D721Med (cell line): ENCODE measurements at regions not wholly inside any gene's neighbourhood (a gene's known extent, or its start where the extent isn't known, plus 50 kb on each side); places are given as distances from the start of the nearest gene placed in this dataset.

ENCODE experiments used
- DNase-seq: peaks from one replicate; pipeline ENCODE4 v3.0.0; 2011; ENCODE audit warnings: low spot score; ENCODE audit not compliant: insufficient read length
- FAIRE-seq: peaks from 2 replicates; lab custom pipeline; 2011; peaks lifted over from hg19 to GRCh38; lab: Jason Lieb, UNC
- CTCF ChIP-seq: IDR thresholded peaks from 2 replicates; pipeline ENCODE4 v1.5.1; 2012; ENCODE audit warnings: mild to moderate bottlenecking, control low read depth; ENCODE audit not compliant: insufficient read depth; ENCODE audit errors: missing control alignments

DNA sequence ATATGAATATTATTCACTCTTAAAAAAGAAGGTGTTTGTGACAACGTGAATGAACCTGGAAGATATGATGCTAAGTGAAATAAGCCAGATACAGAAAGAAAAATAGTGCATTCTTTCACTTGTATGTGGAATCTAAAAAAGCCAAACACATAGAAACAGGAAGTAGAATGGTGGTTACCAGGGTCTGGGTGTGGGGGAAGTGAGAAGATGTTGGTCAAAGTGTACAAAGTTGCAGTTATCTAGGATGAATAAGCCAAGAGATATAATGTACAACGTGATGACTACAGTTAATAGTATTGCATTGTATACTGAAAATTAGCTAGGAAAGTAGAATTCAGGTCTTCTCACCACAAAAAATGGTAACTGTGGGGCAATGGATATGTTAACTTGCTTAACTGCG is 151.1 kb upstream of the HCRTR2 start:
- TF ChIP-seq CTCF = no peak
- no peak for DNase-seq
- no peak for FAIRE-seq

- FAIRE-seq (no peak), DNase-seq (no peak)
- no peak for TF ChIP-seq CTCF
Observed at GRCh38 chr6:55033016-55033546, 141.2 kb upstream of the HCRTR2 start.

- DNase-seq (no peak), FAIRE-seq (no peak)
- no peak for TF ChIP-seq CTCF
Observed at GRCh38 chr6:55034752-55035151, 139.6 kb upstream of the HCRTR2 start.

- TF ChIP-seq CTCF = no peak
- DNase-seq (no peak), FAIRE-seq (no peak)
Observed at GRCh38 chr6:55040102-55040848, 134.0 kb upstream of the HCRTR2 start.

DNA sequence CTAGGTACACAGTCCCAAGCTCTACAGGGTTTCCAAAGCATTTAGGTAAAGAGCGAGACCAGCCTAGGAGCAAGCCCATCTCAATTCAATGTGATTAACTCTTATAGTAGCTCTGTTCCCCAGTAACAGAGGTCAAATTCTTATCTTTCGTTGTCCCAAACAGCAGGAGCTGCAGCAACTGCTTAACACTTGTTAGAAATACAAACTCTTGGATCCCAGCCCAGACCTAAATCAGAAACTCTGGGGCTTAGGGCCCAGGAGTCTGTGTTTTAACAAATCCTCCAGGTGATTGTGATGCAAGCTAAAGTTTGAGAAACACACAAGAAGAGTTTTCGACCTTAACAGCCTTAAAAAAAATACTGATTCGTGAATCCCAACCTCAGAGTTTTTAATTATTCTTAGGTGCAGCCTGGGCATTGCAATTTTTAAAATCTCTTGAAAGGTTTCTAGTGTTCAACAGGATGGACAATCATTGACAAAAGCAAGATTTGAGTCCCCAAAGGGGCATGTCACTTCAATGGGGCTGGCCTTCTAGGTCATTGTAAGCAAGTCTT is 127.4 kb upstream of the HCRTR2 start:
- no peak for DNase-seq
- no peak for TF ChIP-seq CTCF
- no peak for FAIRE-seq

DNA sequence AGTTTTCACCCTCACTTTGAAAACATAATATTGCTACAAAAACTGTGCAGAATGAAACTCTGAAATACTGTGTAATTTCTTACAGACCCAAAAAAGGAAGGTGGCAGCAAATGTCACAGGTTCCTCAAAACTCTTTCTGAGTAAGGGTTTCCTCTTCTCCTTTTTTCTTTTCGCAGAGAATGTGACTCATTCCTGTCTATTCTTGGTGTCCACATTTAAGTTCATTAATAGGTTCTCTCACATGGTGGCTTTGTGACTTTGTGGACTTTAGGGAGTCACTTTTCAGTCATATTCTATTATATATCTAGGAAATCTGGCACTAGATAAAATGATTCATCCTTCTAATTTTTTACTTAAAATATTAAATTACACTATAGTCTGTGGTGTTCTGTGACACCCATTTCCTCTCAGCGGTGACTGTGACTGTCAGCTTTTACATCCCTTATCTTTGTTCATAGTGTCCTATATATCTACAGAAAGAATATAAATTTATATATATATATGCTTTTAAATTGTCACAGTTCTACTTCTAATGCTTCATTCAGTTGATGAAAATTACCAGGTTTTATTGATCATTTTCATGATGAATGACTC is 126.8 kb upstream of the HCRTR2 start:
- TF ChIP-seq CTCF = no peak
- no peak for FAIRE-seq
- DNase-seq = no peak
